ENCODE measurements at regions not wholly inside any gene's neighbourhood (a gene's known extent, or its start where the extent isn't known, plus 50 kb on each side); places are given as distances from the start of the nearest gene placed in this dataset.
A peak's percentile ranks its signal among the peaks of the same experiment; 100 is the strongest.

DNA sequence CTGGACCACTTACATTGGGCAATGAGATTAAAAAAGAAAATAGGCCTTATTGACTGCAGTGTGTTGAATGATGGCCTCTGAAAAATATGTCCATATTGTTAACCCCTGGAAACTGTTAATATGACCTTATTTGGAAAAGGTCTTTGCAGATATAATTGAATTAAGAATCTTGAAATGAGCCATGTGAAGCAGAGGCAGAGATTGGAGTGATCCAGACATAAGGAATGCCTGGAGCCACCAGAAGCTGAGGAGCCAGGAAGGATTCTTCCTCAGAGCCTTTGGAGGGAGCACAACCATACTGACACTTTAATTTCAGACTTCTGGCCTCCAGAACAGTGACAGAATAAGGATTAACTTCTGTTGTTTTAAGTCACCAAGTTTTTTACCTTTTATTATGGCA, 510.4 kb upstream of the AGTR1 start:
- no peak for DNase-seq

GRCh38 chr3:148190441-148190990, 507.2 kb upstream of the AGTR1 start:
- no peak for DNase-seq

DNA sequence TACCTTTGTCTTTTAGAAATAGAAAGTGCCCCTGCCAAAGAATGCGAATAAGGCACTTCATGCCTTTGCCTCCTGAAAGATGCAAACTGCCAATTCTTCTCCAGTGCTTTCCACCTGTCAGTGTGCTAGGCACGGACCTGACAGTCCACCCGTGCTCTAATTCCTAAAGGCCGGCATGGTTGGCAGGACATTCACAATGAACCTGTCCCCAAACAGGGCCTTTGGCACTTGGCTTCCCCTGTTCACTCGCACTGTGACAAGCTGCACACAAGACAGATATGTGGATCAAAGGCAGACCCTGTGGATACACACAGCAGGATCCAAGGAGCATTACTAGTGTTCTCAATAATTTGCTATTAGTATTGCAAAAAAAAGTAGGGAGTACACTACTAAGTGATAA, 505.7 kb upstream of the AGTR1 start:
- DNase-seq: no peak

GRCh38 chr3:148197061-148197460, 500.6 kb upstream of the AGTR1 start:
- no peak for DNase-seq

DNA sequence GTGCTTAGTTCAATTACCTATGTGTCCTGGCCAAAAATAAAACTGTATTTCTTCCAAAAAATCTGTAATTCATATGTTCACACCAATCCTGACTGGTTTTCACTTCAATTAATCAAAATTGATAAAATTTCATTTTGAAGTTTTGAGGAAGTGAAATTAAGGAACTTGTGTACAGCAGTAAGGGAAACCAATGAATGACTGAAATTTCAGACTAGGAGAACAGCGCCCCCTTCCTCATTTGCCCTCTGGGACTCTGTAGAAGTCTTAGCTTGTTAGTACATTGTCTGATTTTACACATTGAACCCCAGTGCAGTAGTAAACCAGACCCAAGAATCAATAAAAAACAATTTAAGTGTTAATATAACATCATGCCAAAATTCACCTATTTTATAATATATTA, 495.3 kb upstream of the AGTR1 start:
- no peak for DNase-seq

DNA sequence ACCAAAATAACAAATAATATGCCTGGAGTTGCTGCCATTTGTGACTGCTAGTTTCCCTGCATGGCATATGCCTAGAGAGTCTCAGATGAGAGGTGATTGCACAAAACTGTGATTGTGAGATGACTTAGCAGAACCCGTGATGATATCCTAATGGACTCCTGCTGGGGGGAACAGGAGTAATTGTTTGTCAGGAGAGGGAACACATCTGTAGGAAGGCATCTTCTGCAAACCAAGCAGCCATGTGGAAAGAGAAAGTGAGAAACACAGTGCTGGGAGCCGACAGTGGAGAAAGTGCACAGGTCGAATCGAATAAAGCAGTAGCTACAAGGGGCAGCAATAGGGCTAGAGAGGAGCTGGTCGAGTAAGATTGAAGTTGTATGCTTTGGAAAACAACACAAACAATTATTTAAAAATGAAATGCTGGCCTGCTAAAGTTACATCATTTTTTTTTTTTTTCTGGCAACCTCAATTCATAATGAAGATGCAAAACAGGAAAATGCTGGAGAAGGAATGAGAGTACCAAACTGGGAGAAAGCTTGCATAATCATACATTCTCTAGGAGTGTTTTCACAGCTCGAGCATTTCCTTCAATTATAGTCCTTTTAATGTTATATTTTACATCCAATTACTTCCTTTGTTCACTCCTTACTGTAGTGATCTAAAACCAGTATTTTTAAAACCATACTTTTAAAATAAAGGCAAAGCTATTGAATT, 494.2 kb upstream of the AGTR1 start:
- DNase-seq: peak; percentile 12

DNA sequence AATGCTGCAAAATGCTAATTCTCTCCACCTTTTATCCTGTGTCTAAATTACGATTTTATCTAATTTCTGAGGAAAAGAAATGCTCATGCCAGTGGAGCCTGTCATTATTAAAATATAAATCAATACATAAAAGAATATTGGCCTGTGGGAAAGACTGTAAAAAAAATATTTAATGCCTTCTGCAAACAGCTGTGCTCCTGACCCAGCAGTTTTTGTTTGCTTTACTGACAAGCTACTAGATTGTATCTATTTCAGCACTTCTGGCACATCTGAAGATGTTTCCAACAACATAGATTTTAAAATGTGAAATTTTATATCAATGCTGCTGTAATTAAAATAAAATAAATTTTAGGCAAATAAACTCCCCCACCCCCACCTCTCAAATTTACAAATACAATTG, 493.6 kb upstream of the AGTR1 start:
- DNase-seq: peak; percentile 6

DNA sequence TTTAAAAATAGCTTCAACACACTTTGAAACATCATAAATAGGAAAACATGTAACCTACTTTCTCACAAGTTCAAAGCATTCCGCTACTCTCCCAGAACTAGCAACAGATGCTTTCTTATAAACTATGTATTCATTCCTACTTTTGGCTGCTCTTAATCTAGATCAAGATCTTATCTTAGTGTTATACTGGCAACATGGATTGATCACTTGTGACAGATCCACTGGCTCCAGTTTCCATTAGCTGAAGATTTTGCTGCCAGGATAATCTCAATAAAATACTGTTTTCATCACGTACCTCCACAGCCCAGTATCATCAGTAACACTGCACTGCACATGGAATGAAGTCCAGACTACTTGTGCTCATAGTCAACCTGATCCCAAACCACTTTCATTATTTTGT, 491.7 kb upstream of the AGTR1 start:
- DNase-seq: no peak

- no peak for DNase-seq
Measured at GRCh38 chr3:148206446-148206845, 491.3 kb upstream of the AGTR1 start.

GRCh38 chr3:148208975-148209374, 488.7 kb upstream of the AGTR1 start:
- no peak for DNase-seq

DNA sequence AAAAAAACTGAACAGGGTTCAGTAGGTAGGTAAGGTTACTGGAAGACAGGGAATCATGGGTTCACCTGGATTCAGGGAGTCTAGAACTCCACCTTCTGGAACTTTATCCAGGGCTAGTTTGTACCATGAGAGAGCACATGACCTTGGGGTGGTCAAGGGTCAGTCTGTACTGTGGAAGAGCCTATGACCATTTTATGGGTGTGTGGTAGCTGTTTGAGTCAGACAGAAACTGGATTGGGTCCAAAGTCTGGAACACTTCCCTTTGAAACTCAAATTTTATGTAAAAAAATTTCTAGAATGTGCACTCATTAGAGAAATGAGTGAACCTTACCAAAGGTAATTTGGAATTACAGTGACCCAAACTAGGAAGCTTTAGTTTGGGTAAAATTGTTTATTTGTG, 486.0 kb upstream of the AGTR1 start:
- no peak for DNase-seq

GRCh38 chr3:148214705-148215104, 483.0 kb upstream of the AGTR1 start:
- no peak for DNase-seq

- no peak for DNase-seq
Measured at GRCh38 chr3:148217317-148217716, 480.4 kb upstream of the AGTR1 start.

GRCh38 chr3:148218222-148218621, 479.5 kb upstream of the AGTR1 start:
- no peak for DNase-seq

DNA sequence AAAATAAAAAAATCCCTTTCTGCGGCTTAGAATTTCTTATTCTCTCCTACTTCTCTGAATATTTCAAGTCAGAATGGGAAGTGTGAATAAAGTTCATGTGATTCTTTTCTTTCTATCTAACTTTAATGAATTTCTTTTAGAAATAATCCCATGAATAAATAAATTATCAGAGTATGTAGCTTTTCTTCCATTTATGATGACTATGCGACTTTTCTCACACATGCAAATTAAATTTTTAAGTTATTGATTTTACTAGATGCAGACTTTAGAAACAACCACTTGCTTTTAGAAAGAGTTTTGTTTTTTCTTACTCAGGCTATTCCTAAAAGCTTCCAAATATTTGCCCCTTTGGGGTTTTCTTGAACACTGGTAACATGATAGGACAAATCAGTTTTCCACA, 477.7 kb upstream of the AGTR1 start:
- DNase-seq: no peak

GRCh38 chr3:148221303-148221702, 476.4 kb upstream of the AGTR1 start:
- no peak for DNase-seq

GRCh38 chr3:148223266-148223665, 474.4 kb upstream of the AGTR1 start:
- no peak for DNase-seq

DNA sequence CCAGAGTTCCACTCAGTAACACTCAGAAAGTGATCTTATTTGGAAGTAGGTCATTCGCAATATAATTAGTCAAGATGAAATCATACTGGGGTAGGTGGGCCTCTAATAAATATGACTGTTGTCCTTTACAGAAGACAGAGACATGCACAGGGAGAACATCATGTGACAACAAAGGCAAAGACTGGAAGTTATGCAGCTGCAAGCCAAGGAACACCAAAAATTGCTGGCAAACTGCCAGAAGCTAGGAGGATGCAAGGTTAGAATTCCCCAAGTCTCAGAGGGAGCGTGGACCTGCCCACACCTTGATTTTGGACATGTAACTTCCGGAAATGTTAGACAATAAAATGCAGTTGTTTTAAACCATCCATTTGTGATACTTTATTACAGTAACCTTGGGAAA, 471.5 kb upstream of the AGTR1 start:
- DNase-seq: no peak

GRCh38 chr3:148227534-148227933, 470.2 kb upstream of the AGTR1 start:
- no peak for DNase-seq

DNA sequence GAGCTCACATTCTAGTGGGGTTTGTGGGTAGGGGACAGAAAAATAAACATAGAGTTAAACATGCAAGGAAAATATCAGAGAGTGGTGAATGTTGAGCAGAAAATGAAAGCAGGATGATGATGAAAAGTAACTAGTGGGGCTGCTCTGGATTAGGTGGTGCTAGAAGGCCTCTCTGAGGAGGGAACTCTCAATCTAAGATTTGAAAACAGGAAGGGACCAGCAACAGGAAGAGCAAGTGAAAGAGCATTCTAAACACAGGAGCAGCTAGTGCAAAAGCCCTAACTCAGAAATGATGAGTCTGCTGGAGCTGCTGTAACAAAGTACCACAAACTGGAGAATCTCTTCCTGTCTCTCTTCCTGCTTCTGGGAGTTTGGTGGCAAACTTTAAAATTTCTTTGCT, 468.6 kb upstream of the AGTR1 start:
- no peak for DNase-seq

DNA sequence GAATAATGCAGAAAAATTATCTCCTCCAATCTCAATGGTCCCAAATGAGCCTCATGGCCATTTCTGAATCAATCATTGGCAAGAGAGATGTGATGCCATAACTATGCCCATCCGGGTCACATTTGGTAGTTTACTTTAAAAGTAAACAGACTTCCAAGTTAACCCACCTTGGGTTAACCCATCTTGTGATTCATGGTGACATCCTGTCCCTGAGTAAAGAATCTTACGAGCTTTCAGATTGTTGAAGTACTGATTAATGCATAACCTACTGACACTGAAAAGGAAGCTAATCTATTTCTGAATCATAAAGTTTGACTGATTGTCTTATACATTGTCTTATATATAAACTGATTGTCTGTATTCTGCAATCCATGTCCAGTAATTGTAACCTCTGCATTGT, 467.2 kb upstream of the AGTR1 start:
- no peak for DNase-seq

GRCh38 chr3:148232389-148232788, 465.3 kb upstream of the AGTR1 start:
- no peak for DNase-seq

DNA sequence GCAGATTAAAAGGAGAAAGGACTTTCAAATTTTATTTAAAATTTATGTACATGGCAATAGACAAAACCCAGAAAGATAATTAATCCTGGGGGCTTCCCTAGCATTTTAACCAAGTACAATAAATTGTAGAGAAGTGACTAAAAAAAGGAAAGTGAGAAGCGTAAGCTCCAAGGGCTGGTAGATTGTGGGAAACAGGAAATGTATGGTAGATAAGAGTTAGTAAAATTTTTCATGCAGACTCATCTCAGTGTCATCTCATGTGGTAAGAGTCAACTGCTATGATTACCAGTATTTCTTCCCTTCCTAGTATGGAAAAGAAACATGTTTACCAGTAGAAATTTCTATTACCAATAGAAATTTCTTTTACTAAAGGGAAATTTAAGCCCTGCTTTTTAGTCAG, 464.3 kb upstream of the AGTR1 start:
- DNase-seq: no peak

DNA sequence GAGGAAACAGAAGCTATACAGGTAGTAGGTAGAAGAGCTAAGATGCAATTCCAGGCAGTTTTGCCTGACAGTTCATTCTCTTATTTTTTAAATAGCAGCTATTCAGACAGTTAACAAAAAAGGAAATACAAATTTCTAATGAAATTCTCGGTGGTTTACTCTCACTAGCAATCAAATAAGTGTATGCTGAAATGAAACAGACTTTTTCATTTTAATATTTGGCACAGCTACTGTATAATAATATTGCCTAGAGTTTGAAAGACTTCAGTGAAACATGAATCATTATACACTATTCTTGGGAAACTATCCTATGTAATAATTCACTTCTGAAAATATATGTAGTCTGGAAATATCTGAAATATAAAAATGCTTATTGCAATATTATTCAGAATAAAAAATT, 463.2 kb upstream of the AGTR1 start:
- DNase-seq: no peak

GRCh38 chr3:148235566-148235965, 462.1 kb upstream of the AGTR1 start:
- DNase-seq: no peak
